ENCODE measurements at regions not wholly inside any gene's neighbourhood (a gene's known extent, or its start where the extent isn't known, plus 50 kb on each side); places are given as distances from the start of the nearest gene placed in this dataset.

DNA sequence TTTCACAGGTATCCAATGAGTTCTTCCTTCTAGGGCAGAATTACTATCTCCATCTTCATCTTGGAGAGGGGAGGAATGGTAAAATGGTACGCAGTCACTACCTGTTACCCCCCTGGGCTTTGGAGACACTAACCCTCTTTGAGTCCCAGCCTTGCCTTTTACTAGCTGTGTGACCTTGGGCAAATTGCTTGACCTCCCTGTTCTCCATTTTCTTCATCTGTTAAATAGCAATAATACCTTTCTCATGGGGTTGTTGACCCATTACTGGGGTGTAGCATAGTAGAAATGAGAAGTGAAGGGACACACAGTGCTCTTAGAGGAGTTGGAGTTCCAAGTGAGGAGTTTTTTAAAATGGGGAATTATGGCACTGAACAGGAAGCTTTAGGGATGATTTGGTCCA lies 324.7 kb downstream of the FOXL1 start:
- FAIRE-seq, result no peak
- Histone ChIP-seq H3K79me2 (ENCODE audit: control insufficient read depth, insufficient read depth, low read length) (no peaks in the 10 kb centered on the region), H3K27ac (ENCODE audit: control insufficient read depth, insufficient read depth) (no peak overlapping the region), H4K20me1 (ENCODE audit: control insufficient read depth, insufficient read depth) (no peaks in the 10 kb centered on the region), H3K4me2 (ENCODE audit: control insufficient read depth, insufficient read depth) (no peak overlapping the region), H3K27me3 (replicated peaks in 1 of 2; ENCODE audit: control insufficient read depth in 2 of 2, insufficient read depth in 2 of 2, low read length in 1 of 2) (peaks cover 0 to 3% of the 10 kb centered on the region in 2 experiments; a peak in 1 of 4 replicates), H3K9ac (ENCODE audit: control insufficient read depth, insufficient read depth, low read length) (no peak overlapping the region), H3K36me3 (ENCODE audit: control insufficient read depth in 2 of 2, insufficient read depth in 2 of 2, low read length in 1 of 2) (no peaks in the 10 kb centered on the region), H3K4me1 (ENCODE audit: control insufficient read depth, insufficient read depth, low read length) (no peaks in the 10 kb centered on the region), H2AFZ (ENCODE audit: control insufficient read depth, low read depth, low read length) (no peak overlapping the region), H3K9me3 (replicated peaks; ENCODE audit: control insufficient read depth, insufficient read depth, low read length) (no peaks in the 10 kb centered on the region), H3K4me3 (no peak overlapping the region)
- BruUV-seq (replicated peaks), result no TSS peak
- 13% methylated on average over 1 of the region's 1 CpG for WGBS (ENCODE audit: insufficient coverage, insufficient replicate concordance, low lambda C conversion rate, missing lambda C conversion rate)
- SMC1A ChIA-PET (ENCODE audit: uncharacterized antibody, unreplicated experiment), result no interaction called here
- intact Hi-C loops (cut with micrococcal nuclease; ENCODE audit: unreplicated experiment) (no loop called here), in situ Hi-C loops (cut with MboI) (no loop called here)
- no peak for DNase-seq (ENCODE audit: low read depth, low spot score)
- ATAC-seq, result no peak
- POLR2A ChIA-PET, result no interaction called here
- CTCF ChIA-PET, result interaction anchor here (0.9 kb wide), 1 partner anchor 114 kb away, joined by 3 read pairs; no protein-coding TSS in a partner anchor
- TF ChIP-seq STAT1 (conservative IDR thresholded peaks at IDR 0.05), result no peak
- RAD21 ChIA-PET (ENCODE audit: unreplicated experiment), result no interaction called here

DNA sequence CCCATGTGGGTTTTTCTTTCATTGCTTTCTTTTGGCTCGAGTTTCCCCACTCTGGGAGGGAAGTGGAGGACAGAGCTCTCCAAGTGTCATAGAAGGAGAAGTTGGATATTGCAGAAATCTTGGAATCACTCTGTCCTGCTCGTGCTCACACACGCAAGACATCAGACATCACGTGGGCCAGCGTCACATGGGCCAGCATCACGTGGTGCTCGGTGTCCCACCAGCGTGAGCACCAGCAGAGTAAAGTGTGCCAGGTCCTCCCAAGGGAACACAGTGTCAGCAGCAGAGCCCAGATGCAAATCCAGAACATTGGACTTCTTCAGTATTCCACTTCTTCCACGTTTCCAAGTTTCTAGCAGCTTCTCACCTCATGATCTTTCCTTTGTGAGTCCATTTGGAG lies 327.0 kb downstream of the FOXL1 start:
- SMC1A ChIA-PET (ENCODE audit: uncharacterized antibody, unreplicated experiment), result interaction anchor here (0.6 kb wide), 1 partner anchor 16 kb away, joined by 4 read pairs; no protein-coding TSS in a partner anchor
- intact Hi-C loops (cut with micrococcal nuclease; ENCODE audit: unreplicated experiment) (no loop called here), in situ Hi-C loops (cut with MboI) (no loop called here)
- H3K9ac ChIP-seq (ENCODE audit: control insufficient read depth, insufficient read depth, low read length), result no peak overlapping the region
- WGBS (ENCODE audit: insufficient coverage, insufficient replicate concordance, low lambda C conversion rate, missing lambda C conversion rate), result 3% methylated on average over 9 of the region's 9 CpGs
- no peaks in the 10 kb centered on the region for H3K9me3 ChIP-seq (replicated peaks; ENCODE audit: control insufficient read depth, insufficient read depth, low read length)
- CTCF ChIA-PET, result no interaction called here
- H3K36me3 ChIP-seq (ENCODE audit: control insufficient read depth in 2 of 2, insufficient read depth in 2 of 2, low read length in 1 of 2), result no peaks in the 10 kb centered on the region
- H3K27me3 ChIP-seq (replicated peaks in 1 of 2; ENCODE audit: control insufficient read depth in 2 of 2, insufficient read depth in 2 of 2, low read length in 1 of 2), result peaks cover 0 to 2% of the 10 kb centered on the region in 2 experiments; a peak in 1 of 4 replicates
- FAIRE-seq (no peak), ATAC-seq (no peak), DNase-seq (ENCODE audit: low read depth, low spot score) (no peak)
- H3K79me2 ChIP-seq (ENCODE audit: control insufficient read depth, insufficient read depth, low read length), result no peaks in the 10 kb centered on the region
- no peak for TF ChIP-seq SMAD1 (IDR thresholded peaks at IDR 0.05; ENCODE audit: low read depth, partially characterized antibody)
- TF ChIP-seq RAD51 (IDR thresholded peaks at IDR 0.05), result peak; percentile 73; the same call in 1 of the 2 replicates
- TF ChIP-seq NR2C2 (IDR thresholded peaks at IDR 0.05; ENCODE audit: borderline replicate concordance, control insufficient read depth, insufficient read length, low read depth), result no peak
- TF ChIP-seq MYC (IDR thresholded peaks at IDR 0.05; ENCODE audit: insufficient read depth, insufficient read length, insufficient replicate concordance, low read length, severe bottlenecking), result no peak
- no peak for TF ChIP-seq MXI1 (IDR thresholded peaks at IDR 0.05; ENCODE audit: low read depth, low read length)
- no peak for TF ChIP-seq ZNF207 (IDR thresholded peaks at IDR 0.05; ENCODE audit: borderline replicate concordance)
- TF ChIP-seq MTA3 (IDR thresholded peaks at IDR 0.05; ENCODE audit: borderline replicate concordance, low read length), result no peak
- TF ChIP-seq ZBED1 (IDR thresholded peaks at IDR 0.05; ENCODE audit: borderline replicate concordance), result no peak
- TF ChIP-seq, protein P1, sequence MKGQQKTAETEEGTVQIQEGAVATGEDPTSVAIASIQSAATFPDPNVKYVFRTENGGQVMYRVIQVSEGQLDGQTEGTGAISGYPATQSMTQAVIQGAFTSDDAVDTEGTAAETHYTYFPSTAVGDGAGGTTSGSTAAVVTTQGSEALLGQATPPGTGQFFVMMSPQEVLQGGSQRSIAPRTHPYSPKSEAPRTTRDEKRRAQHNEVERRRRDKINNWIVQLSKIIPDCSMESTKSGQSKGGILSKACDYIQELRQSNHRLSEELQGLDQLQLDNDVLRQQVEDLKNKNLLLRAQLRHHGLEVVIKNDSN (IDR thresholded peaks at IDR 0.05; ENCODE audit: borderline replicate concordance, extremely low read length, insufficient read depth, low read depth, low read length), result peak; percentile 62
- no peak overlapping the region for H3K27ac ChIP-seq (ENCODE audit: control insufficient read depth, insufficient read depth)
- RAD21 ChIA-PET (ENCODE audit: unreplicated experiment), result no interaction called here
- H3K4me1 ChIP-seq (ENCODE audit: control insufficient read depth, insufficient read depth, low read length), result no peaks in the 10 kb centered on the region
- POLR2A ChIA-PET, result no interaction called here
- no peak overlapping the region for H3K4me3 ChIP-seq
- no peak overlapping the region for H2AFZ ChIP-seq (ENCODE audit: control insufficient read depth, low read depth, low read length)
- no TSS peak for BruUV-seq (replicated peaks)
- H4K20me1 ChIP-seq (ENCODE audit: control insufficient read depth, insufficient read depth), result no peaks in the 10 kb centered on the region
- H3K4me2 ChIP-seq (ENCODE audit: control insufficient read depth, insufficient read depth), result no peak overlapping the region
